K562 (cell line): ENCODE measurements at regions not wholly inside any gene's neighbourhood (a gene's known extent, or its start where the extent isn't known, plus 50 kb on each side); places are given as distances from the start of the nearest gene placed in this dataset.

ENCODE experiments used
- ATAC-seq: fragments of 200-7000 bp; cut with Tn5 transposase; 3 replicates; pipeline ENCODE4 v1.9.1; 2020; ENCODE audit warnings: moderate library complexity
- BruUV-seq: library from RNA; stranded (reverse); fragments of 400-500 nt; replicated peaks from 2 replicates; lab custom pipeline; 2021; lab: Mats Ljungman, UMichigan
- CTCF ChIA-PET: fragments of 300-600 bp; formaldehyde crosslinking; extraction: SDS; loops from one replicate; lab custom pipeline; 2021; ENCODE audit warnings: low intra/inter-chr PET ratio; lab: Yijun Ruan, JAX
- POLR2A ChIA-PET: fragments of 300-600, 350-650 bp; sonication (Branson Sonifier 250); formaldehyde crosslinking; extraction: SDS; loops from one replicate; lab custom pipeline; 2021; ENCODE audit warnings: antibody characterized with exemption, inconsistent platforms; lab: Yijun Ruan, JAX
- DNase-seq, 4 experiments: peaks; one replicate each; pipeline versions ENCODE4 v3.0.0 to v3.0.0-alpha.2; 2011 to 2018; ENCODE audit warnings: low spot score in 3 of 4, mixed read lengths in 3 of 4; ENCODE audit errors: extremely low read depth in 1 of 4
- FAIRE-seq: peaks from 2 replicates; lab custom pipeline; 2011; peaks lifted over from hg19 to GRCh38; lab: Jason Lieb, UNC
- H2AFZ ChIP-seq: 2 replicates; pipeline ENCODE4 v1.6.0; 2011; ENCODE audit warnings: low read depth, low read length, control low read depth, inconsistent platforms
- H3K27ac ChIP-seq: fragments of 200-600 bp; 3 replicates; pipeline ENCODE4 v1.8.0; 2011; ENCODE audit warnings: low read depth, mild to moderate bottlenecking, control low read depth, inconsistent platforms, low read length, moderate library complexity, mixed read lengths; ENCODE audit errors: extremely low read depth
- H3K27me3 ChIP-seq, 2 experiments: fragments of 300-600 bp in 1 of 2; 2 replicates in 1 of 2; 3 replicates in 1 of 2; pipeline versions ENCODE4 v1.6.0 to v1.8.0; 2011; ENCODE audit warnings: inconsistent platforms in 2 of 2, low read length in 2 of 2, mild to moderate bottlenecking in 1 of 2, mixed read lengths in 1 of 2, moderate library complexity in 1 of 2; ENCODE audit not compliant: control insufficient read depth in 2 of 2, insufficient read depth in 2 of 2
- H3K36me3 ChIP-seq: fragments of 300-600 bp; 3 replicates; pipeline ENCODE4 v1.8.0; 2011; ENCODE audit warnings: mild to moderate bottlenecking, low read length, inconsistent platforms; ENCODE audit not compliant: control insufficient read depth, insufficient read depth
- H3K4me1 ChIP-seq, 2 experiments: fragments of 200-600 bp in 1 of 2; replicated peaks in 1 of 2; 2 replicates in 1 of 2; 3 replicates in 1 of 2; pipeline versions ENCODE4 v1.5.1 to v1.8.0; 2011; ENCODE audit warnings: inconsistent platforms in 2 of 2, low read length in 2 of 2, mild to moderate bottlenecking in 1 of 2, mixed read lengths in 1 of 2, moderate library complexity in 1 of 2; ENCODE audit not compliant: control insufficient read depth in 2 of 2, insufficient read depth in 2 of 2
- H3K4me2 ChIP-seq: 2 replicates; pipeline ENCODE4 v1.6.1; 2011; ENCODE audit warnings: low read length, control low read depth, inconsistent platforms, mixed read lengths; ENCODE audit not compliant: insufficient read depth
- H3K4me3 ChIP-seq: fragments of 200-600 bp; sonication (generic), shearing (Covaris generic); 2 replicates; pipeline ENCODE4 v1.5.1; 2016; ENCODE audit warnings: control low read depth, inconsistent platforms
- H3K79me2 ChIP-seq: fragments of 200-600 bp; 3 replicates; pipeline ENCODE4 v1.8.0; 2011; ENCODE audit warnings: low read length, inconsistent platforms; ENCODE audit not compliant: control insufficient read depth, insufficient read depth
- H3K9ac ChIP-seq, 2 experiments: 2 replicates each; pipeline versions ENCODE4 v1.6.0 to v1.6.1; 2011; ENCODE audit warnings: low read depth in 2 of 2, low read length in 2 of 2, control low read depth in 1 of 2, inconsistent platforms in 1 of 2, mild to moderate bottlenecking in 1 of 2, mixed read lengths in 1 of 2; ENCODE audit not compliant: insufficient read depth in 1 of 2
- H3K9me1 ChIP-seq: one replicate; pipeline ENCODE4 v1.6.0; 2011; ENCODE audit warnings: inconsistent platforms, mild to moderate bottlenecking, low read length, moderate library complexity; ENCODE audit not compliant: control insufficient read depth, insufficient read depth
- H3K9me3 ChIP-seq: replicated peaks from 2 replicates; pipeline ENCODE4 v1.5.1; 2011; ENCODE audit warnings: low read depth, low read length, inconsistent platforms; ENCODE audit not compliant: control insufficient read depth, insufficient read depth
- H4K20me1 ChIP-seq: replicated peaks from 2 replicates; pipeline ENCODE4 v1.6.1; 2011; ENCODE audit warnings: low read length, inconsistent platforms, mixed read lengths; ENCODE audit not compliant: control insufficient read depth, insufficient read depth
- RBM25 ChIP-seq: fragments of 200-400 bp; formaldehyde crosslinking; IDR thresholded peaks from 2 replicates; pipeline ENCODE4 v1.6.1; 2018; ENCODE audit warnings: low read length, low read depth, moderate library complexity; ENCODE audit not compliant: severe bottlenecking
- ZFP36 ChIP-seq: fragments of 150-350 bp; IDR thresholded peaks from 2 replicates; pipeline ENCODE4 v1.6.1; 2018; ENCODE audit warnings: low read length, low read depth; ENCODE audit not compliant: partially characterized antibody
- ZKSCAN1 ChIP-seq: fragments of 150-350 bp; IDR thresholded peaks from 2 replicates; pipeline ENCODE4 v1.6.1; 2016; ENCODE audit warnings: low read depth, low read length
- WGBS: fragments of 100-300 bp; shearing (Covaris generic); methylation state at CpG from one replicate; pipeline ENCODE4 v1.1.6; 2016; ENCODE audit warnings: low coverage, mixed read lengths; ENCODE audit not compliant: insufficient coverage; ENCODE audit errors: missing lambda C conversion rate; 5-methylcytosine and 5-hydroxymethylcytosine counted together
- in situ Hi-C: fragments of 300-500 bp; cut with MboI; formaldehyde crosslinking; loops from 4 replicates; pipeline ENCODE4 v1.15.0; 2018; ENCODE audit warnings: inconsistent platforms, mixed read lengths
- intact Hi-C: fragments of 100-400 bp; cut with micrococcal nuclease; formaldehyde crosslinking; loops from 2 replicates; pipeline ENCODE4 v1.14.2; 2022
- TF ChIP-seq, protein P1 (sequence below): IDR thresholded peaks from 2 replicates; pipeline ENCODE4 v1.6.1; 2012; ENCODE audit warnings: low read depth, low read length, improper control_type of control experiment, borderline replicate concordance

DNA sequence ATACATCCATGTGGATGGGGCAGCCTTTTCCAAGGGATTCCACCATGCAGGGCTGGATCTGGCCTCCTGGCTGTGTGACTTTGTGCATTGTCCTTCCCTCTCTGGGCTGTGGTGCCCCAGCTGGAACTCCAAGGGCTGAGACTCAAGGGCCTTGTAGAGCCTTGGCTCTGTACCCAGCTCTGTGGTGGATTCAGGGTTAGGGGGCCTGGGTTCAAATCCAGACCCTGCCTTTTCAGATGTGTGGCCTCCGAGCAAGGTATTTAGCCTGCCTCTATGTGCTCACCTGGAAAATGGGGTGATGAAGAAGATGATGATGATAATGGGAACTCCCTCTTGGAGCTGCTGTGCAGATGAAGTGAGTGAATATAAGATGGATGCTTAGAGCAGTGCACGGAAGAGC, 161.9 kb downstream of the WNT7A start:
- Histone ChIP-seq H3K4me3 (no peak overlapping the region), H3K9ac (no peak overlapping the region), H3K9me3 (no peaks in the 10 kb centered on the region), H4K20me1 (no peaks in the 10 kb centered on the region), H3K36me3 (no peaks in the 10 kb centered on the region), H3K27me3 (no peaks in the 10 kb centered on the region), H3K27ac (no peak overlapping the region), H2AFZ (no peak overlapping the region), H3K79me2 (no peaks in the 10 kb centered on the region), H3K4me1 (no peaks in the 10 kb centered on the region), H3K4me2 (no peak overlapping the region), H3K9me1 (no peaks in the 10 kb centered on the region)
- intact Hi-C loops, result no loop called here
- POLR2A ChIA-PET, result no interaction called here
- DNase-seq (no peak), ATAC-seq (no peak), FAIRE-seq (no peak)
- CTCF ChIA-PET, result no interaction called here
- TF ChIP-seq ZFP36 (peak; percentile 25), ZKSCAN1 (no peak)
- no TSS peak for BruUV-seq
- in situ Hi-C loops, result no loop called here
- 0% methylated on average over 2 of the region's 2 CpGs for WGBS

DNA sequence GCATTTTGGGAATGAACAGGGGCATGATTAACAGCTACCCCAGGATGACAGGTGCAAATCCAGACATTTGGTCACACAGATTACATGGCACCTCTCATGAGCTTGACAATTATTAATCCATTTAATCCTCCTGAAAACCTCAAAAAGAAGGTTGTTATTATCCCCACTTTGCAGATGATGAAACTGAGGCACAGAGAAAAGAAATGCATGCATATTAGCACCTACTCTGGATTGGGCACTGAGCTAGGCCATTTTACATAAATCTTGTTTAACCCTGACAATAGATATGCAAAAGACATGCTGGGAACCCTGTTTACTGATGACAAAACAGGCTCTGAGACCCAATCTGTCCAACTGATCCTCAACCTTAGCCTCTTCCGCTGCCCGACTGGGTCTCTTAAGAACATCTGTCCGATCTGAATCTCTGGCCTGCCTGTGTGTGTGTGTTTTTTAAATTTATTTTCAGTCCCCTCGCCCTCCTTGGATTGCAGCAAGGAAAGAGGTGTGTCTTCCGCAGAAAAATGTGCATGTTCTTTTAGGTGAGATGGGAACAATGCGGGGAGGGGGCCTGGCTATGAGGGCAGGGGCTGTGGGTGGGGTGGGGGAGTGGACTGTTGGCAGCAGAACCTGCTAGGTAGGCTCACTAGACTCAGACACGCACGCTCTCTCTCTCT, 162.5 kb downstream of the WNT7A start:
- no peak overlapping the region for H3K4me2 ChIP-seq
- no peak overlapping the region for H2AFZ ChIP-seq
- DNase-seq, result no peak
- H3K9me3 ChIP-seq, result no peaks in the 10 kb centered on the region
- H3K9ac ChIP-seq, result no peak overlapping the region
- H3K36me3 ChIP-seq, result no peaks in the 10 kb centered on the region
- CTCF ChIA-PET, result no interaction called here
- POLR2A ChIA-PET, result interaction anchor here (0.7 kb wide), 1 partner anchor 429 kb away, joined by 3 read pairs; no protein-coding TSS in a partner anchor
- H4K20me1 ChIP-seq, result no peaks in the 10 kb centered on the region
- no peaks in the 10 kb centered on the region for H3K9me1 ChIP-seq
- intact Hi-C loops (no loop called here), in situ Hi-C loops (no loop called here)
- no peak overlapping the region for H3K4me3 ChIP-seq
- no peak for ATAC-seq
- no peaks in the 10 kb centered on the region for H3K4me1 ChIP-seq
- no peaks in the 10 kb centered on the region for H3K79me2 ChIP-seq
- BruUV-seq, result no TSS peak
- H3K27ac ChIP-seq, result no peak overlapping the region
- TF ChIP-seq RBM25, result peak; percentile 73
- TF ChIP-seq, protein P1, sequence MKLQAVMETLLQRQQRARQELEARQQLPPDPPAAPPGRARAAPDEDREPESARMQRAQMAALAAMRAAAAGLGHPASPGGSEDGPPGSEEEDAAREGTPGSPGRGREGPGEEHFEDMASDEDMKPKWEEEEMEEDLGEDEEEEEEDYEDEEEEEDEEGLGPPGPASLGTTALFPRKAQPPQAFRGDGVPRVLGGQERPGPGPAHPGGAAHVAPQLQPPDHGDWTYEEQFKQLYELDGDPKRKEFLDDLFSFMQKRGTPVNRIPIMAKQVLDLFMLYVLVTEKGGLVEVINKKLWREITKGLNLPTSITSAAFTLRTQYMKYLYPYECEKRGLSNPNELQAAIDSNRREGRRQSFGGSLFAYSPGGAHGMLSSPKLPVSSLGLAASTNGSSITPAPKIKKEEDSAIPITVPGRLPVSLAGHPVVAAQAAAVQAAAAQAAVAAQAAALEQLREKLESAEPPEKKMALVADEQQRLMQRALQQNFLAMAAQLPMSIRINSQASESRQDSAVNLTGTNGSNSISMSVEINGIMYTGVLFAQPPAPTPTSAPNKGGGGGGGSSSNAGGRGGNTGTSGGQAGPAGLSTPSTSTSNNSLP, result no peak
- no peaks in the 10 kb centered on the region for H3K27me3 ChIP-seq
- under 1% methylated on average over 8 of the region's 8 CpGs for WGBS
- no peak for FAIRE-seq
